HT1080 (cell line): ENCODE measurements at regions not wholly inside any gene's neighbourhood (a gene's known extent, or its start where the extent isn't known, plus 50 kb on each side); places are given as distances from the start of the nearest gene placed in this dataset.
A peak's percentile ranks its signal among the peaks of the same experiment; 100 is the strongest.
"Not testable (repeated sequence)": the region's sequence is repeated elsewhere in the genome, so short reads cannot be mapped to it uniquely, and the experiment has no call there.

Experiments used
- DNase-seq: peaks from one replicate; pipeline ENCODE4 v3.0.0-alpha.2; 2015; ENCODE audit warnings: low read depth

DNA sequence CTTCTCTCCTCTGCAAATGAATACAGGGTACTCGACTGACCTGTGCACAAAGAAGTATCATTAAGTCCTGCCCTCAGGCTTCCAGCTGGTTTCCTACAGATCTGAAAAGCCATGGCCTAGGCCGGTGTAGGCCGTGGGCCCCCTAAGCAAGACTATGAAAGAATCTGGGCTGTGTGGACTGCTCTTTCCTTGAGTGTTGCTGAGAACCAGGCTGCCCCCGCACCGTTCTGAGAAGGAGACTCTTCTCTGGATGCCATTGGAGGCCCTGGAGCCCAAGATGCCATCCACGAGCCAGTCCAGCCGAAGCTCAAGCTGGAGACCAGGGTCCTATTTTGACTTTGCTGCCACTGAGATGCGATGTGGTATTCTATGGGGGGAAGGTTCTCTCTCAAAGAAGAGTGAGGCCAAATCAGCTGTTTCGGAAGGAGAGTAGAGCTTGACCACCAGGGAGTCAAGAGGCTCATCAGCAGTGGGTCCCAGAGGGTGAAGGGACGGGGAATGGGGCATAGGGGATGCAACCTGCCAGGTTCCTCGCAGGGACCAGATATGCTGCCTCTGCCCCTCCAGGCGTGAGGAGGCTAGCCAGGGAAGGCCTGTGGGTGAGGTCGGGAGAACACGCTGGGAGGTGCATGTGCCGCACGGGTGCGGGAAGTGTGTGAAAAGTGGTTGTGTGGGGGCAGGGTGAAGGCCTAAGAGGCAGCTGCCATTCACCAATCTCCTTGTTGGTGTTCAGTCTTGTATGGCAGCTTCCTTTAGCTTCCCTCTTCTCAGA lies 96.4 kb upstream of the B3GAT1 start:
- no peak for DNase-seq

GRCh38 chr11:134506046-134506445 lies 94.0 kb upstream of the B3GAT1 start:
- DNase-seq, result no peak

DNA sequence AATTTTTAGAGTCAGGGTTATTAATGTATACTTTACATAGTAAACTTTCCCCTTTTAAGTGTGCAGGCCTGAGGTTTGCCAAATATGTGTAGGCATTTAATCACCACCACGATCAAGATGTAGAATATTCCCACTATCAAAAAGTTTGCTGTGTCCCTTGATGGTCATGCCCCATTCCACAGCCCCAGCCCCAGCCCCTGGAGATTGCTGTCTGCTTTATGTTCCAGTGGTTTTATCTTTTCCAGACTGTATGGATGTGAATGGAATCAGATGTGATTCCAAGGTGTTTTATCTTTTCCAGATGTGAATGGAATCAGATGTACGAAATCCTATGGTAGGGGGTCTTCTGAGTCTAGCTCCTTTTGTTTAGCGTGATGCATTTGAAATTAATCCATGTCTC lies 93.1 kb upstream of the B3GAT1 start:
- no peak for DNase-seq

- peak; percentile 66 for DNase-seq
Observed at GRCh38 chr11:134504146-134504905, 92.3 kb upstream of the B3GAT1 start.

DNA sequence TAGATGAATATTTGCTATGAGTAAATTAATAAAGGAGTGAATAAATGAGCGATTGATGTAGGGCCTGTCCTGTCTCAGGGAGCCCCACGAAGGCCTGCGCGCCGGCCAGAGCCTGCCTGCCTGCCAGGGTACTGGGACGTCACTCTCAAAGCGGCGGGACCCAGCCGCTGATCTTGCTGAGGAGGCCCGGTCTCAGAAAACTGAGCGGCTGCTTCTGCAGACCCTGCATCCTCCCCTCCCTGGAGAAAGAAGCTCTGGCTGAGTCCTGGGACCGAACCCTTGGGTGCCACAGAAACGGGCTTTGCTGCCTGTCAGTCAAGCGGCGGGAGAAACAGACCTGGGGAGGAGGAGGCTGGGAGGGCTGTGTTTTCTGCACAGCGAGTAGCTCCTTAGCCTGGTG lies 91.6 kb upstream of the B3GAT1 start:
- DNase-seq, result no peak

- DNase-seq, result no peak
Observed at GRCh38 chr11:134503100-134503499, 91.1 kb upstream of the B3GAT1 start.

DNA sequence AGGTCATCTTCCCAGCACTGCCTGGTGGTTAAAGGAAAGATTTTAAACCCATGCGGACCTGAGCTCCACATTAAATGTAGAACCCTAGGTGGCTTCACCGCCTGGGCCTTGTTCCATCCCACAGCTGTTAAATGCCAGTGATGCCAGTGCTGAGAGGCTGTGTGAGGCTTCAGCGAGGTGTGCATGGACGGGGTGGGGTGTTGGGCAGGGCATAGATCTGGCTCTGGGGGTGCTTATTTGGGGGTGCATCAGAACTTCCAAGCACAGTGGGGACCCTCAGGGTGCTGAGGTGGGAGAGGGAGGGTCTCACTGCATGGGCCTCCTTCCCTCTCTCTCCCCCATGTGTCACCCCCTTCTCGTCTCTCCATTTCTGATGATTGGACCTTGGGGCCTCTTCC lies 90.1 kb upstream of the B3GAT1 start:
- no peak for DNase-seq

GRCh38 chr11:134501406-134502152 lies 89.5 kb upstream of the B3GAT1 start:
- no peak for DNase-seq

GRCh38 chr11:134500621-134501020 lies 88.6 kb upstream of the B3GAT1 start:
- no peak for DNase-seq

DNA sequence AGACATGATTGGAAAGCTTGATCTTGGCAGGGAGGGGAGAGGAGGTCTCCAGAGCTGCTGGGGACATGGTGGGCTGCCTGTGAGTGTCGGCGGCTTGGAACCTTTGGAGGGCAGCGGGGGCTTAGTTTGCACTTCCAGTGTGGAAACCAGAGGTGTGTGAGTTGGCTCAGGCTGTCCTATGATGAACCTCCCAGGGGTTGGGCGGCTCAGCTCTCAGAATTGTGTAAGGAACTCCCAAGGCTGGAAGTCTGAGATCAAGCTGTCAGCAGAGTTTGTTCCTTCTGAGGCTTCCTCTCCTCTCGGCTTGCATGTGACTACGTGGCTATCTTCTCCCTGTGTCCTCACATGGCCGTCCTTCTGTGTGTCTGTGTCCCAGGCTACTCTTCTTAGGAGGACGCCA lies 87.9 kb upstream of the B3GAT1 start:
- no peak for DNase-seq

DNA sequence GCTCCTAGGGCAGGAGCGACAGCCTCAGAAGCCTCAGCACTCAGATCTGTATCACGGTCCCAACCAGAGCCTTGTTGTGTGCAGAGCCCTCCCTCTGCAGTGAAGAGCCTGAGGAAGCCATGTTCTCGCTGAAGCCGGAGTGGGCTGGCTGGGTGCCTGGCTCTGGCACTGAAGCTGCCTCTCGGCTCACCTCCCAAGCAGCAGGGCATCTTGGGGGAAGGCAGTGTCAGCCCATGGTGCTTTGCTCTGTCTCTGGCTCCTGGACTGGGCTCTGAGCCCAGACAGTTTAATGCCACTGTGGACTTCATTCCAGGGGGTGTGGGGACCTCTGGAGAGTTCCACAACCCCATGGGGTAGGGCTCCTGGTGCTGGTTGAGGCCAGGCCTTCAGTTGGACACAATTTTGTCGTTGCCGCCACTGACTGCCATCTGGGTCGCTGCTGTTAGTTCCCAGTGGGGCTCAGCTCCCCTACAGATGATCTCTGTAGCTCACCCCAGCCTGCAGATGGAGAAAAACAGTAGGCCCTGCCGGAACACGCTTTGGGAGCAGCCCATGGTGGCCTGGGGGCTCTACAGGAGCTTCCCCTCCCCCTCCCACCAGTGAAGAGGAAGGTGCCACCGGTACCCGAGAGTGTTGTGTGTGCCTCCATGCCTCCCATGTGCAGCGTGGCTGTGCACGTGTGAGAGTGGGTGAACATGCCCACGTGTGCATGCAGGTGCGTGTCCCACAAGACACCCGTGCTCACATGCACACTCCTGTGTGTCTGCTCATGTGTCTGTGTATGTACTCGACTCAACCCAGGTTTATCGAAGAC lies 86.5 kb upstream of the B3GAT1 start:
- no peak for DNase-seq

DNA sequence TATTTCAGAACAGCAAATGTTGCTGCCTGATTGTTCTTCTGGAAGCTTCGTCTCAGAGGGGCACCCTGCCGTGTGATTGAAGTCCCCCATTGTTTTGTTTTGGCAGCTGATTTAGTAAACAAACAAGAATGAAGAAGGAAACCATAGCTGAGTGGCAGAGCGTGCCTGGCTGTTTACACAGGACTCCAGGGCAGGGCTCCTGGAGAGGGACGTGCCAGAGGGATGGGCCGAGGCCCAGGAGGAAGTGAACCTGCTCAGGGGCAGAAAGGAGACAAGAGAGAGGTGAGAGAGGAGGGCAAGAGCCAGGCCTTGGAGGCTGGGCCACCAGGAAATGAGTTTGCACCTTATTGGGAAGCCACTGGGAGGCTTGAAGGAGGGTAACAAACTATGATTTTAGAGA lies 85.5 kb upstream of the B3GAT1 start:
- no peak for DNase-seq

DNA sequence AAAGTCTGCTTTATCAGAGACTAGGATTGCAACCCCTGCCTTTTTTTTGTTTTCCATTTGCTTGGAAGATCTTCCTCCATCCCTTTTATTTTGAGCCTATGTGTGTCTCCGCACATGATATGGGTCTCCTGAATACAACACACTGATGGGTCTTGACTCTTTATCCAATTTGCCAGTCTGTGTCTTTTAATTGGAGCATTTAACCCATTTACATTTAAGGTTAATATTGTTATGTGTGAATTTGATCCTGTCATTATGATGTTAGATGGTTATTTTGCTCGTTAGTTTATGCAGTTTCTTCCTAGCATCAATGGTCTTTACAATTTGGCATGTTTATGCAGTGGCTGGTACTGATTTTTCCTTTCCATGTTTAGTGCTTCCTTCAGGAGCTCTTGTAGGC lies 84.0 kb upstream of the B3GAT1 start:
- DNase-seq, result not testable (repeated sequence)

GRCh38 chr11:134494395-134494794 lies 82.4 kb upstream of the B3GAT1 start:
- DNase-seq, result not testable (repeated sequence)

DNA sequence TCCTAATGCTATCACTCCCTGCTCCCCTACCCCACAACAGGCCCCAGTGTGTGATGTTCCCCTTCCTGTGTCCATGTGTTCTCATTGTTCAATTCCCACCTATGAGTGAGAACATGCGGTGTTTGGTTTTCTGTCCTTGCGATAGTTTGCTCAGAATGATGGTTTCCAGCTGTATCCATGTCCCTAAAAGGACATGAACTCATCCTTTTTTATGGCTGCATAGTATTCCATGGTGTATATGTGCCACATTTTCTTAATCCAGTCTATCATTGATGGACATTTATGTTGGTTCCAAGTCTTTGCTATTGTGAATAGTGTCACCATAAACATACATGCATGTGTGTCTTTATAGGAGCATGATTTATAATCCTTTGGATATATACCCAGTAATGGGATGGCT lies 80.4 kb upstream of the B3GAT1 start:
- not testable (repeated sequence) for DNase-seq

DNA sequence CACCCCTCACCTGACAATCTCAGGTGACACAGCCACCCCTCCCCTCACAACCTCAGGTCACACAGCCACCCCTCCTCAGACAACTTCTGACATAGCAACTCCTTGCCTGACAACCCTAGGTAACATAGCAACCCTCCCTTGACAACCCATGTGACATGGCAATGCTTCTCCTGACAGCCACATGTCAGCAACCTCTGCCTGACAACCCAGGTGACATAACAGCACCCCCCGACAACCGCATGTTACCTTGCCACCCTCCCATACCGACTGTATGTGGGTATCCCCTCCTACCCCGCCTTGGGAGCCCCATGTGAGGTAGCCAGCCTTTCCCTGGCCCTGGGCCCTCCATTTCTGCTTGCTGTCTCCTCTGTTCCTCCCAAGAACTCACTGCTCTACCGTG lies 77.7 kb upstream of the B3GAT1 start:
- DNase-seq, result no peak

GRCh38 chr11:134488913-134489312 lies 76.9 kb upstream of the B3GAT1 start:
- peak; percentile 50 for DNase-seq

- no peak for DNase-seq
Observed at GRCh38 chr11:134488512-134488911, 76.5 kb upstream of the B3GAT1 start.

GRCh38 chr11:134487696-134488095 lies 75.7 kb upstream of the B3GAT1 start:
- DNase-seq, result no peak

GRCh38 chr11:134486704-134487103 lies 74.7 kb upstream of the B3GAT1 start:
- no peak for DNase-seq

- DNase-seq, result no peak
Observed at GRCh38 chr11:134486106-134486505, 74.1 kb upstream of the B3GAT1 start.
